Nucleus accumbens (tissue), 56 donors: ENCODE measurements at regions not wholly inside any gene's neighbourhood (a gene's known extent, or its start where the extent isn't known, plus 50 kb on each side); places are given as distances from the start of the nearest gene placed in this dataset.
A peak's percentile ranks its signal among the peaks of the same experiment; 100 is the strongest.

Experiments
- DNase-seq, 56 donors: peaks; one replicate each; lab custom pipeline; 2025; lab: John Stamatoyannopoulos, UW

DNA sequence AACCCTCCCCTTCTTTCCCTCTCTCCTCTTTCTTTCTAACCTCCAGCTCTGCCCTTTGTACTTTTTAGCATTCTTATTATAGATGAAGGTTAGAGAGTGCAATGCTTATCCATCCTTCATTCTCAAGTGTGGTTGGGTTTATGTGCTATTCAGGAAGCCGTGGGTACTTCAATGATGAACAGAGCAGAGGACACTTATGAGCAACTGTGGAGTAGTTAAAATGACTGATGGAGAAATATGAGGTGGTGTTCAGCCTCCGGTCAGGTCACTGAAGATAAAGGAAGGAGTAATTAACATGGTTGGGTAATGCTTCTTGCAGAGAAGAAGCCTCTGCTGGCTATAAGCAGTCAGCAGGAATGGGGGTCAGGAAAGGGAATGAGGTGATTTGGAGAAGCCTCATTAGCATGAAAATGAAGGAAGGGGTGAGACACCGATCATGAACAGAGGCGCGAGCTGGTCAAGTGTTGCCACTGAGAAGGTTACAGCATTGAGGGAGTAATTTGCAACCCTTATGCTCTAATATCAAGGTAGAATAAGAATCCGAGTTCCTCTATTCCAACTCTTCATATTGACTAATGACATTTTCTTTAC lies 174.7 kb downstream of the LPIN1 start:
- DNase-seq = no peak

GRCh38 chr2:11922294-11922693 lies 175.9 kb downstream of the LPIN1 start:
- no peak for DNase-seq

DNA sequence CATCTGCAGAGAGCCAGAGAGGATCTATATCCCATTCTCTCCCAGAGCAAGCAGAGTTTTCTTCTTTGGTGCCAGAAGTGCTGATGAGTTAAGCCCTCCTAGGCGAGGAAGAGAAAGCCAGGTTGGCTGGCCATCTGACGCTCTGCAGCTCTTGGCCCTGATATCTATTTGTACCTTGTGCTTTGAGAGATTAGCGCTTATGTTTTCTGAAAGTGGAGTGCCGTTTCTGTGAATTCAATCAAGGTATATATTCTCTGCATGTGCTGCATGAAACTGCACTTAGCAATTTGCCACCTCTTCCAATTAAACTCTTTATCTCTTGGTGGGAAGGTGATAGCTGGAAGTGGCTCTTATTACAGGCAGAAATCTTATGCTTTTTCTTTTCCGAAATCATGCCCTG lies 177.5 kb downstream of the LPIN1 start:
- DNase-seq = no peak

GRCh38 chr2:11925295-11926066 lies 179.0 kb downstream of the LPIN1 start:
- DNase-seq = no peak

DNA sequence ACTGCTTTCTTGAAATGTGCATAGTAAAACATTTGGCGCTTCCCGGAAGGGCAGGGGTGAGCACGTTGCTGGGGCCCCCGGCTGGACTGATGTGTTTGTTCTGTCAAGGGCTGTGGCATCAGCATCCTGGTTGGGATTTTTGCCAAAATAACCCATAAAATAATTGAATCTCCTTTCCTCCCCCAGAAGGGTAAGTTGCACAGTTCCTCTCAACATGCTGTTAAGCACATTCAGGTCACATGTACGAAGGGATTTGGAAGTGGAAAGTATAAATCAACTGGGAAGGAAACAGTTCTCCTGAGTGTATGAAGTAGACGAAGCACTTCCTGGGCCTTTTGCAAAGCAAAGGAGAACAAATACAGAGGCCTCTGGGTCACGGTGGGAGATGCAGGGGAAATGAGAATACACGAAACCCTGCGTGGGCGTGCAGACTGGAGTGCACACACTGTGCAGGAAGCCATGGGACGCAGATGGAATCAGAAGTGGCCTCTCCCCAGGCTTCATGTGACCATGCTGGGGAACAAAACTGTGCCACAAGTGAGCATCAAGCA lies 183.9 kb downstream of the LPIN1 start:
- DNase-seq = peak in 1 of 56 donors; percentile 6

DNA sequence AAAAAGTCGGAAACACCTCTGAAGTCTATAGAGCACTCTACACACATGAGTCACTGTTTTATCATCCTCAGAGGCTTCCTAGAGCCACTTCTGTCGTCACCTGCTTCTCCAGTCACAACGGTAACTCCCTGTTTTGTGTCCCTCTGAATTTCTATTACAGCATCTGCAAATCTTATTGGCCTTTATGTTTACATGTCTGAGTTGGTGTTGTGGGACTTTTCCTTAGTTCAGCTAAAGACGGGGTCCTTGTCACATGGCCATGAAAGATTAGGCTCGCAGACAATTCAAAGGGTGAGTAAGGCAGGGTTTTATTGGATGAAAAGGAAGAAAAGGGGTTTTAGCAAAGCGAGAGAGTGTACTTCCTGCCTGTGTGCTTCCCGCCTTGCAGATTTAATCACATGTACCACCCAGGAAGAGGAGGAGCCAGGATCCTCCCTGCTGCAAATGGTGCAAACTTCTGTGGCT lies 185.6 kb downstream of the LPIN1 start:
- no peak for DNase-seq

GRCh38 chr2:11932962-11933361 lies 186.5 kb downstream of the LPIN1 start:
- DNase-seq = no peak

DNA sequence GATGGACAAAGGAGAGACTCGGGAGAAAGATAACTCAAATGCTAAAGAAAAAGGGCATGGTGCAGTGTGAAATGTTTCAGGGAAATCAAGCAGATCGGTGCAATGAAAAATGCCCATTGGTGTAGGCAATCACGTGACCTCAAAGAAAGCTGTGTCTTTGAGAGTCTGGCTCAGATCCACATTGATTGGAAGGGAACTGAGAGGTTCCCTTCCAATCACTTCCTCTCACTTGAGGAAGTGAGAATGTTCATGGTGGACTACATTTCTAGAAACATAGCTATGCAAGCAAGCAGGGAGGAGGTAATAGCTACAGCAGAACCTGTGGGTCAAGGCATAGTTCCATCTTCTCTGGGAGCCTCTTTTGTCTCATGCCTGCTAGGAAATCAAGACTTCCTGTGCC lies 187.4 kb downstream of the LPIN1 start:
- DNase-seq = no peak

- no peak for DNase-seq
Observed at GRCh38 chr2:11936761-11937160, 190.3 kb downstream of the LPIN1 start.

- no peak for DNase-seq
Observed at GRCh38 chr2:11938196-11938595, 191.8 kb downstream of the LPIN1 start.

GRCh38 chr2:11939523-11939922 lies 193.1 kb downstream of the LPIN1 start:
- no peak for DNase-seq

DNA sequence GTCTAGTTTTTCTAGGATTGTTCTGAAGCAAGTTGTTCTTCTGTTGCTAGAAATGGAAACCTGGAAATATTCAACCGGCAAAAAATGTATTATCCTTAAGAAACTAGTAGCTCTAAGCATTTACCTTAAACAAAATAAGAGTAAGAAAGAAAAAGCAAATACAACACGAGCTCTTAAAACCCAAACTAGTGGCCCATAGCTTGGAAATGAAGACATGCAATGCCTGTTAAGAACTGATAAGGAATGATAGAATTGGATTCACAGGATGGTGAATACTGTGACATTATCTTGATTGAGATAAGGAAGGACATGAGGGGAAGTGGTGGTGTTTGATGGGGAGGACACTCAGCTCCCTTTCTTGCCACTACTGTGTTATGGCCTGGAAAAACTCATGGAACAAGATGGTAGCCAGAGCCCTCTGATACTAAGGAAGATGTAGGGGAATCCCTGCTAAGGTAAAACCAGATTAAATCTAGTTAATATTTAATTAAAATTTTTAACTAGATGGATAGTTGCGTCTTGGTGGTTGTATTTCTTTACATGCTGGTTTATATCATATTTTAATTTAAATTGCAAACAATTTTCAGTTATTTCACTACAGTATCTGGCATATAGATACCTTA lies 193.8 kb downstream of the LPIN1 start:
- no peak for DNase-seq

GRCh38 chr2:11940799-11941198 lies 194.4 kb downstream of the LPIN1 start:
- no peak for DNase-seq

DNA sequence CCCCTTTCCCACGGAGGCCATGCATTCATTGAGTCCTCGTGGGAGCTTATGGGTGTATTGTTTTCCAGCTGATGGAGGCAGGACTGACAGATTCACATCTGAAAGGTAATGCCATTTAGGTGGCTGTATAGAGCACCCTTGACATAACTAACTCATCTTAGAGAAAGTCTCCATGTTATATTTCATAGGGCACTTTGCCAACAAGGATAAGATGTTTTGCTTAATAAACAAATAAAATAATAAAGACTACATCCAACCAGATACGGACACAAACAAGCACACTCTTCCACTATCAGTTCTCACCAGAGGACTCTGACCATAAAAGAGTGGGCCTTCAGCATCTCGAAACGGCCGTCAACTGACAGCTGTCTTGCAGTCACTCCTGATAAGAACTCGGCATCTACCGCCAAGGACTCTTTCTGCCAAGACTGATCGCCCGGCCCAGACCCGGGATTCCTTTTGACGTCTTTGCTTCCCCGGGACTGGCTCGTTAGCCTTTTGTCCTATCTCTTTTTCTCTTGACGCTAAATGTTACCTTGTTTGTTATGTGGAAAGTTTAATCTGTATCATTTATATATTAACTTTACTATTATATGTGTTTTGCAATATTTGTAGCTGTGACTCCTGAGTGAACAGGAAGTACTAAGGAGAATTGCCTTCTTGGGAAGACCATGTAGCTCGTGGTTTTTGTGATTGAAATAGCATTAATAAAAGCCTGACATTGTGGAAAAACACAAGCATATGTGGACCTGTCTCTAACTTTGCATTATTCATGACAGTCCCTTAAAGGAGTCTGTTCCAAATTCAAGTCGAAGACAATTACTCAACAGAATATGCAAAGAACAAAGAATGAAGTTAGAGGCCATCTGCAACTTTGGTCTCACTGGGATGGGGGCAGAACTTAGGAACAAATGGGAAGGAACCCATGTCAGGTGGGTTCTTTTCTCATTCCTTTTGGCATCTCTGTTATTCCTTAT lies 195.1 kb downstream of the LPIN1 start:
- DNase-seq = no peak

DNA sequence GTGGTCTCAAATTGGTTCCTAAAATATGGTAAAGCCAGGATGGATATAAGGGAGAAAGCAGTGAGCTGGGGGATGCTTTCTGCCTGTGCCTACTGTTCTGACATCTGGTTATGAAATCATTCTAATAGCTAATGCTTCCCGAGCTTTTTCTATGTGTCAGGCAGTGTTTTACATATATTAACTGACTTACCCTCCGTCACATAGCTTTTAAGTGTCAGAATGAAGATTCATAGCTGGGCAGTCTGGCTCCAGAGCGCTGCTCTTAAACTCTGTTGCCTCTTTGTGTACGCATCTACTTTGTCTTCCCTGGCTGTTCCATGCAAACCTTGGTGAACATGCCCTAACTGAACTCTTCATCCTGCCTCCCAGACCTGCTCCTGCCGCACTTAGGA lies 195.7 kb downstream of the LPIN1 start:
- DNase-seq = no peak

GRCh38 chr2:11944311-11944710 lies 197.9 kb downstream of the LPIN1 start:
- no peak for DNase-seq

GRCh38 chr2:11945139-11946126 lies 199.0 kb downstream of the LPIN1 start:
- DNase-seq = no peak

GRCh38 chr2:11947956-11948355 lies 201.5 kb downstream of the LPIN1 start:
- no peak for DNase-seq
